ENCODE measurements at regions not wholly inside any gene's neighbourhood (a gene's known extent, or its start where the extent isn't known, plus 50 kb on each side); places are given as distances from the start of the nearest gene placed in this dataset.
"Not testable (repeated sequence)": the region's sequence is repeated elsewhere in the genome, so short reads cannot be mapped to it uniquely, and the experiment has no call there.

DNA sequence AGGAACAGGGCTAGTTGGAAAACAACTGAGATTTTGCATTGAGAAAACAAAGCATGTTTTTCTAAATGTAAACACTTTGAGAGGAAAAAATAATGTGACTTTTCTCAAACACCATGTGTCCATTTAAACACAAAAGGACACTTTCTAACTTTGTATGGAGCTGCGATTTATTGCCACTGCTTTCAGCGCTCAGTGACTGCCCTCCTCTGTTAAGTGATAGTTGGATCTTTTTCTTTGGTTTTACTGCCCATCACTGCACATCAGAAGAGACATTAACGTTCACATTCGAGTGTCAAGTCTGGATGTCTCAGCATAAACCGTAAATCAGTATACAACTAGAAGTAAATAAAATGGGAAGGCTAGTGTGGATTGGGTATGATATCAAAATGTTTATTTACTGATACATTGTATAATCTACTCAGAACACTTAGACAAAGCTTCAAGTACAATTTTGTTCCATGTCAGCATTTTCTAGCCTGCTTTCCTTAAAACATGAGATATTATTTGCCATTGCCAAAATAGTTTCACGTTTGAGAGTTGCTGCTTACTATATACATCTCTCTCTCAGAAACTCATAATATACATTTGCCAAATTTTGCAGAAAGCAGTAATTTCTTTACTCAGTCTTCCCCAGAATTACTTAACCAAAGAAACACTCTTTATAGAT is 237.6 kb downstream of the IKZF2 start:
- no peak for DNase-seq (ENCODE audit: low read depth)

DNA sequence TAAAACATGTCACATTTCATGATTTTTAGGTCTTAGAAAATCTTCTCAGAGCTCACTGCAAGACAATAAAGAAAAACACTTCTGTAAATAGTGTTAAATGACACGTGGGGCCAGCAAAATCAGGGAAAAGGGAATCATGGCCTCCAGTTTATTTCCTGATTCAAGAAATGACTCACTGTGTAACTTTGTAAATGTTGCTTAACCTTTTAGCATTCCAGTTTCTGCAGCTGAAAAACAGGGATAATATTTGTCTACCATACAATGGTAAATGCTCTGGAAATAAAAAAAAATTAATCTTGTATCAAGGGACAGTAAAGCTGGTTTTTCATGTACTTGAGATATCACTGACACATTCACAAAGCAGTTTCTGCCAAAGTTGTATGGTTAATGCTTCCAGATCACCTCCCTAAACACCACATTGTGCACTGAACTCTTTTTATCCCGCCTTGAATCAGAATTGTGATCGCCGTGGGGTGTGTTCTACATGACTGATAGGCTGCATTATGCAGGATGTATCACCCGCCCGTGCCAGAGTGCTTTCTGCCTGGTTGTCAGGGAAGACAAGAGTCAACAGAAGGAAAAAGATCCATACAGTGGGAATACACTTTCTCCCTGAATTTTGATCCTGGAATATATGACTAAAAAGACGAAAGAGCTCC is 238.8 kb downstream of the IKZF2 start:
- DNase-seq (ENCODE audit: low read depth), result peak; percentile 30

DNA sequence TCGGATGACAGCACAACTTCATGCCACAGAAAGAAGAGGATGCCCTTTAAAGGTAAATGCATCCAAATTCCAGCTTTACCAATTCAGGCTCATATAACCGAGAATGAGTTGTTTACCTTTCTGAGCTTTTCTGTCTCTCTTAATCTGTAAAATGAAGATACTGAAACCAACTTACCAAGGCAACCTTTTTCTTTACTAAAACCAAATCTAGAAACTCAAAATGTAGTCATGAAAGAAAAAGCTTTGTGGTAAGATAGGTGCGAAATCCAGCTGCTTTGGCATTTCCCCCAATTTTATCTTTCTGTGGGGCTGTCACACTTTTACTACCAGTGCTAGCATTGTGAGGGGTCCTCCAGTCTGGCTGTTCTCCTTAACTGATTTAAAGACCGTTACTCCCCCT is 240.4 kb downstream of the IKZF2 start:
- DNase-seq (ENCODE audit: low read depth), result no peak

DNA sequence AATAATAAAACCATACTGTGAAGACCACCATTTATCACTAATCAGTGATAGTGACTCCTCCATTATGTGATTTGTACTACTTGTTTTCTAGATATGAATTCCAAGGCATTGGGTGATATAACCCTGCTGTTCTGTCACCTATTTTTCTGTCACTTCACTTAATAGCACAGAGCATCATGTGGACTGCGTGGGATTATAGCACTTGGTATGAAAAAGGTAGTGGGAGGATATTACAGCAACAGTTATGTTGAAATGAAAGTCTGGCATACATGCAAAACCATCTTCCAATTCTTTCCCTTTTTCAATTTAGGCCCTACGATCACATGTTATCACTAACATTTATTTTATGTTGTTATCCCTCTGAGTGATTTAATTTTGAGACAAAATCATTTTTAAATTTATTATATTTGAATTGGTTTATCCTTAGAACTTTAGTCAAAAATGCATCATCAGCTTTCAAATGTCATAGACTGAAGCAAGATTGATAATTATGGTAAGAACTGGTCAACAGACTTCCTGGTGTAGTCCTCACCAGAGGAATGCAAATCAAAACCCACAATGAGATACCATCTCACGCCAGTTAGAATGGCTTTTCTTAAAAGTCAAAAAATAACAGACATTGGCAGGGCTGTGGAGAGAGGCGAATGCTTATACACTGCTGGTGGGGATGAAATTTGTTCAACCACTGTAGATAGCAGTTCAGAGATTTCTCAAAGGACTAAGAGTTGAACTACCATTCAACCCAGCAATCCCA is 242.6 kb downstream of the IKZF2 start:
- DNase-seq (ENCODE audit: low read depth), result no peak

DNA sequence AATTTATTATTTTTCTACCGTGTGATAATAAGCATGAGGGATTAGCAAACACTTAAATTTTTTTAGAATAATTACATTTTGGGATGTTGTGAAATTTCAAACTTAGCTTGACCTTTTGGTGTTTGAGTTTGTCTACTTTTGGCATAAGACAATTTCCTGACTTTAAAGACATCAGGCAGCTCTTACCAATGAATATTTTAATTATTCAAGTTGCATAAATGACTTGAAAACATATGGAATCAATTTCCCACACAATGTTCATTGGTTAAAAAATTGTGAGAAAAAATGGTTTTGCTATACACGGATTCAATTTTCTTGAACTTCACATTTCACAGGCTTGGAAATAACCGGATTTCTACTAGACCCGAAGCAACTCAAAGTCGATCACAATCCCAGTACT is 243.4 kb downstream of the IKZF2 start:
- no peak for DNase-seq (ENCODE audit: low read depth)

DNA sequence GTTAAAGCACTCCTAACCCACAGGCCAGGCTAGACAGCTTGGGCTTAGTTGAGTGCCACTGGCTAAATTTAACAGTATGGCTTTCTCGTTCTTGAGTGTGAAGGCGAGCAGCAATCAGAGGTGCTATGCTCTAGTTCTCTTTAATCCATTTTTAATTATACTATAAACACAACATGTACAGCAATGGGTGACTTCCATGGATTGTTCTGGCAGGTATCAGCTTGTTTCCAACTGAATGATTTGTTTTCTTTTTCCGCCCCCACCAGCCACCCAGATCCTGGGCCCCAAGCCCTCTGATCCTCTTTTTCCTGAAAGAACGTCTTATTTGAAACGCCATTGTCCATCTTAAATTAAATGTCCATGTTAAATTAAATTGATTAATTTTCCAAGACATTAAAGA is 244.8 kb downstream of the IKZF2 start:
- no peak for DNase-seq (ENCODE audit: low read depth)

DNA sequence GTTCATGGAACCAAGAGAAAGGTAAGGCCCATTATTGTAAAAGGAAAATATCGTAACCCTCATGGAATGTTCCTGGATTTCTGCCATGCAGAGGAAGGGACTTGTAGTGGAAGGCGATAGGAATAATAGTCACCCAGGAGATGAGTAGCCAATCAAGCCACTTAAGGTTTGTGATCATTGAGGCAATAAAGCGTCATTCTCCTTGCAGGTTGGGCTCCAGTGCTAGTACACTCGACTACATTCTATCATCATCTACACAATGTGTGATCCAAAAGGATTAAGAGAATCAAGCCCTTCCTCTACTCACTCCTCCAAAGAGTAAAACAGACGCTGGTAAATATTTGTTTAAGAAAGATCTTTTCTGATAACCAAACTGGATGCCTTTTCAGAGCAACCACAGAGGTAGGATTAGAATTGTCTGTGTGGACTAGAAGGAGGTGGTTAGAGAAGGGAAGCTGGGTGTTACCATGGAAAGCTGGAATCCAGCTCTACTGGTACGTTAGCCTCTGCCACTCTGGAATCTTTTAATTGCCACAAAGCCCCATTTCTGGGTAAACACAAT is 245.7 kb downstream of the IKZF2 start:
- DNase-seq (ENCODE audit: low read depth), result peak; percentile 36

DNA sequence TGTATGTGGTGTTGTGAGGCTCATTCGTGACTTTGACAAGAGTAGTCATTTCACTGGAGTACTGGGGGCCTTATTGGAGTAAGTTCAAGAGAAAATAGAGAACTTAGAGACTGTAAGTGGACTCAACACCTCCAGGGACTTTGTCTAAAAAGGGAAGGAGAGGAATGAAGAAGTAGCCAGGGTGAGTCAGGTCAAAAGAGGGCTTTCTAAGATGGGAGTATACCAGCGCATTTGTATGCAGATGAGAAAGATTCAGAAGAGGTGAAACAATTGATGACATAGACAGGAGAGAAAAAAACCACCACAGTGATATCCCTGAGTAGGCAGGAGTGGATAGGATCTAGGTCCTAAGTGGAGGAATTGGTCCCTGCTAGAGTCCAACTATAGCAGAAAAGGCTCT is 246.8 kb downstream of the IKZF2 start:
- DNase-seq (ENCODE audit: low read depth), result no peak

DNA sequence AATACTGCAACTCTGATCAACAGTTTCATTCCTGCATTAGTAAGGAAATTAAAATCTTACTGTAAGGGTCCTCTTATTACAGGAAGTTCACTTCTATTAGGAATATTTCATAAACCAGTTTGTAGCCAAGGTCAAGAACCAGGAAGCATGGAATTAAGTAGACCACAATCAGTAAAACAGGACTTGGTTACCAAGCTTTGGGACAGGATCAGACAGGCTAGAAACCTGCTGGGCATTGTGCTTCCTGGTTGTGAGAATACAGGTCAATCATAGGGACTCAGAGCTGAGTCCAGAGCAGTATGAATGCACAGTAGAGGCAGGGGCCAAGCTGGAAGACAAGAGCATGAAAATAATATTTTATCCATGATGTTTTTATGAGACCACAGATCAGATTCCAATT is 248.0 kb downstream of the IKZF2 start:
- DNase-seq (ENCODE audit: low read depth), result no peak

DNA sequence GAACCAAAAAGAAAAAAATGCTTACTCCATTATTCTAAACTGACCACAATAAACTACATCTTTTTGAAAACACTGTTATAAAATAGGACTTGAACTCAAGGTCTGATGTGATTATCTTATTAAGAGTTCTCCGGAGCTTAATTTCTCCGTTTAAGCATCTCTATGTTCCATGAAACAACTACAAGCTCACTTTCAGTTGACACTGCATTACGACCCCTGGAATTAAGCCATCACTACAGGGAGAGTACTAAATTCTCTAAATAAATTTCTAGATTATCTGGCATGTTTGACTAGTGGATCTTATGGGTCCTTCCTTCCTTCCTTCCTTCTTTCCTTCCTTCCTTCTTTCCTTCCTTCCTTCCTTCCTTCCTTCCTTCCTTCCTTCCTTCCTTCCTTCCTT is 249.0 kb downstream of the IKZF2 start:
- DNase-seq (ENCODE audit: low read depth), result no peak

DNA sequence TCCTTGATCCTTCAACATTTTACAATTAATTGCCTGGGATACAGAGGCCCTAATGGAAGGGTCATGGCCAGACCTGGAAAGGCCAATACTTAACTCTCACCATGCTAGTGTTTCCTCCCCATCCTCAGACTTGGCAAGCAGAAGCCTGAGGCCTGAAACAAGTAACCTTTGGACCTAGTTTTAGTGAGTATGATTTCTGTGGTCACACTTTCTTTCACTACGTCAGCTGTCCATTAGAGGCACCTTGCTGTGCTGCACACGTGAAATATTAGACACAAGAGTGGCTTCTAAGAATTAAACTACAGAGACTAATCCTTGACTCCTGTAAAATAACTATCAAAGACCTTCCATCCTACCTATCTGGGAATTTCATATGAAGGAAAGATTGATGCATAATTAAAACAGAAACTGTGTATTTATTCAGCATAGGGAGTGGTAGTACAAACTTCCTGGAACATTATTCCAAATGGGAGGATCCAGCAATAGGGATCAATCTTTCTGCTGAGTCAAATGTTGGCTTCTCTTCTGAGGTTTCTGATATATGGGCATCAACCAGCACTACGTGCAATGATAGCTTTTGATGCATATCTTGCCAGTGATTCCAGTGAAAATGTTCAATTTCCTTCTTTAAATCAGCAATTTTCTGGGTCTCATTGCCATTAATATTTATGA is 249.7 kb downstream of the IKZF2 start:
- DNase-seq (ENCODE audit: low read depth), result no peak

DNA sequence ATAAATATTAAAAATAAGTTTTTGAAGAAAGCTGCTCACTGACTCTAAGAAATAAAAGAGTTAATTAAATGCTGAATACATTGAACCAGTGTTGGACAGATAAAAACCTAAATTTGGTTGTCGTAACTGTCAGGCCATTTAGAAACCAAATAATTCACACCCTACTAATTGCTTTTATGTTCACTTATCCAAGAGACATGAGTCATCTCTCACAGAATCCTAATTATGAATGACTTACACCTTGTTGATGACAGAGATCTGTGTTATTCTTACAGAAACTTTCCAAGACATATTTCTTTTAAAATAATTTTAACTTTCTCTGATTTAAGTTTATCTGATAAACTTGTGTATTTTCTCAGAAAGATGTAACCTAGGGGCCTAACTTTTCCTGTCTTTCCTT is 250.7 kb downstream of the IKZF2 start:
- DNase-seq (ENCODE audit: low read depth), result no peak

DNA sequence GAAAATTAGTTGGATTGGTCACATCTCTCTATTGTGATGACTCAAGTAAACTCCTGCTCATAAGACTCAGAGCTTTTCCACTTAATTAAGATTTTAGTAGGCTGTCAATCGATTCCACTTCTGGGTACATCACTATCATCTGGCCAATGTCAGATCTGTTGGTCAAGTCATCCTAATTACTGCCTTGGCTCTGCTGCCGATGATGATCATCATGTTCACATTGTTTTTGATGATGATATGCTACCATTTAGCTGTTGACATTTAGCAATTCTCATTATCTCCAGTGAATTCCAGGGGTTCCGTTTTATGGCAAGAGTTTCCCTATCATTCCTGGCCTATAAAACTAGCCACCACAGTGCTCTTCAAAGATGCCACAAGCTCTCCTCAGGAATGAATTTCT is 253.4 kb downstream of the IKZF2 start:
- no peak for DNase-seq (ENCODE audit: low read depth)

DNA sequence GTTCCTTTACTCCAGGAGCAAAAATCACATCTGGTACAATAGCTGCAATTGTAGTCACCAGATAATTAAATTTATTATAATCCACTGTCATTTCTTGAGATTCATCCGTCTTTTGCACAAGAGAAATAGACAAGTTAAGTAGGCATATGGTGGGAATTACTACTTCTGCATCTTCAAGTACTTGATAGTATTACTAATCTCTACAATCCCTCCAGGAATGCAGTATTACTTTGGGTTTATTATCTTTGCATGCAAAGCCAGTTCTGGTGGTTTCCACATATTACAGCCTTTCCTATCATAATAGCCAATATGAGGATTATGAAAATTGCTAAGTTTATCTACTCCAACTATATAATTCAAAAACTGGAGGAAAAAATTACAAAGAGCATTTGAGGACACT is 254.1 kb downstream of the IKZF2 start:
- no peak for DNase-seq (ENCODE audit: low read depth)

DNA sequence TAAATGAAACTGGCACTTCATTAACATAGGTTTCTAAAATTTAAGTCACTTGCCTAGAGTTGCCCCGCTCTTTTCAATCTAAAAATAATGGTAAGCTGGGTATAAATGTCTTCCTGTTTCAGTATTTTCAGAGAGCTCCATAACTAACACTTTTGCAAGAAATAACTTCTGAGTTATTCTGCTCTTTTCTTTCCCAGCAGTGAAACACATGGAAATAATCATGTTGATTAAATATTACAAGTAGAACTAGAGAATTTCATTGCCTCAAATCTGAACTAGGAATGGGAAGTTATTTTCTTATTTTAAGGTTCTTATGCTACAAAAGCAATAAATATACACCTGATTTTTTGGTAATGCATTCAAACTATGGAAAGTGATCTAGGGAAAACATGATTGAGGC is 257.4 kb downstream of the IKZF2 start:
- no peak for DNase-seq (ENCODE audit: low read depth)

DNA sequence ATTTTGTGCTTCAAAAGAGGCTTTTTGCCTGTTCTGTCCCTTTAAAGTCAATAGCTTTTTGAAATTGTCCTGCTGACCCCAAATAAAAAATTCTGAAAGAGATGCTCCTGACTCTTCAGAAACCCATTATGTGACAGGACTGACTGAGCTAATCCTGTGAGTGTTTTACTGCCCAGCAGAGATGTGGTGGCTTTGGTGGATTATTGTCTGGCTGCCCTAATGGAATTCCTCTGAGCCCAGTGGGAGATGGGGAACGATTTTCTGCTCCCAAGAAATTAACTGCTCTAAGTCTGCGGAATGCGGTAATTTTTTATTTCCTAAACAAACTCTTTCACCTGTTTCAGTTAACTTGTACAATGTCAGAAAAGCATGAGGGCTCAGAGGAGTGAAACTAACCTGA is 258.2 kb downstream of the IKZF2 start:
- no peak for DNase-seq (ENCODE audit: low read depth)

DNA sequence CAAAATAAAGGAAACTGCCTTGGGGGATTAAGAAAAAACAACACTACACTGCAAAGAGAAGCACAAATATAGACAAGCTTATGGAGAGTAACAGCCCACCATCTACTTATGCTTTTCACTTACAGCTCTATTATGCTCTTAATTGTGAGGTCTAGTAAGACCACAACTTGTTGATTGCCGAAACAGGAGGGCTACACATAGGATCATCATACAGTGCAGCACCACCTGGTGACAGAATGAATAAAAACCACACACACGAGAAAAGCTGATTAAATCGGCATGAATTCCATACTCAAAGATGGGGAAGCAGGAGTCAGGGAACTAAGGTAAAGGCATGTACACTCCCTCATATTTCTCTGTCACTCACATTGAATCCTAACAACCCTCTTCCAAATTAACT is 259.2 kb downstream of the IKZF2 start:
- DNase-seq (ENCODE audit: low read depth), result peak; percentile 57

DNA sequence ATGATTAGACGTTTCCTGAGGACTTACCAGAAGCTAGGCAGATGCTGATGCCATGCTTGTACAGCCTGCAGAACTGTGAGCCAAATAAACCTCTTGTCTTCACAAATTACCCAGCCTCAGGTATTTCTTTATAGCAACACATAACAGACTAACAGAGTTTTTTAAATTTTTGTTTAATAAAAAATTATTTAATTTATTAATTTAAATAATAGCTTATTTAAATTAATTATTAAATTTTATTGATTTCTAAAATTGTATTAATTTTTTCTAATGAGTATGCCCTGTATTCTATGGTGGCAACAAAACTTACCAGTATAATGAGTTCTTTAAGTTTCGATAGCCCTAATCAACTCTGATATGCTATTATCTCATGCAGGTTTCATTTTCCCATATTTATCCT is 259.8 kb downstream of the IKZF2 start:
- no peak for DNase-seq (ENCODE audit: low read depth)

DNA sequence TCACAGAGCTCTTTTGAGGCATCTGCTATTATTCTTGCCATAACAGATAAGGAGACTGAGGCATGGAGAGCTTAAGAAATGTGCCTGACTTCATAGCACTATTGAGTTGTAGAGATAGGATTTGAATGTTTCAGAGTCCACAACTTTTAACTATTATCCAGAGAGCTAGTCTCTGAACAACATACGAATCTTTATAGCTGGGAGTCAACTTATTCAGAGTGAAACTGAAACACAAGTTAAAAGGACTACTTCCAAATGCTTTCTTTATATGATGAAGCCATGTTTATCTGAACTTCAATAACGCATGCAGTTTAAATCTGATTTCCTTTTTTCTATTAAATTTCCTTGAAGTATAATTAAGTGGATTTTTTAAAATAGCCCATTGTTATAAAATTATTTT is 268.8 kb downstream of the IKZF2 start:
- no peak for DNase-seq (ENCODE audit: low read depth)

DNA sequence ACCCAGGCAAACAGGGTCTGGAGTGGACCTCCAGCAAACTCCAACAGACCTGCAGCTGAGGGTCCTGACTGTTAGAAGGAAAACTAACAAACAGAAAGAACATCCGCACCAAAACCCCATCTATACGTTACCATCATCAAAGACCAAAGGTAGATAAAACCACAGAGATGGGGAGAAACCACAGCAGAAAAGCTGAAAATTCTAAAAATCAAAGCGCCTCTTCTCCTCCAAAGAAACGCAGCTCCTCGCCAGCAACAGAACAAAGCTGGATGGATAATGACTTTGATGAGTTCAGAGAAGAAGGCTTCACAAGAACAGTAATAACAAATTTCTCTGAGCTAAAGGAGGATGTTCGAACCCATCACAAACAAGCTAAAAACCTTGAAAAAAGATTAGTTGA is 274.9 kb downstream of the IKZF2 start:
- DNase-seq (ENCODE audit: low read depth), result not testable (repeated sequence)

DNA sequence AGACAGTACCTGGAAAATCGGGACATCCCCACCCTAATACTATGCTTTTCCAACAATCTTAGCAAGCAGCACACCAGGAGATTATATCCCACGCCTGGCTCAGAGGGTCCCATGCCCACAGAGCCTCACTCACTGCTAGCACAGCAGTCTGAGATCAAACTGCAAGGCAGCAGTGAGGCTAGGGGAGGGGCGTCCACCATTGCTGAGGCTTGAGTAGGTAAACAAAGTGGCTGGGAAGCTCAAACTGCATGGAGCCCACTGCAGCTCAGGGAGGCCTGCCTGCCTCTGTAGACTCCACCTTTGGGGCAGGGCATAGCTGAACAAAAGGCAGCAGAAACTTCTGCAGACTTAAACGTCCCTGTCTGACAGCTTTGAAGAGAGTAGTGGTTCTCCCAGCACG is 275.5 kb downstream of the IKZF2 start:
- not testable (repeated sequence) for DNase-seq (ENCODE audit: low read depth)

DNA sequence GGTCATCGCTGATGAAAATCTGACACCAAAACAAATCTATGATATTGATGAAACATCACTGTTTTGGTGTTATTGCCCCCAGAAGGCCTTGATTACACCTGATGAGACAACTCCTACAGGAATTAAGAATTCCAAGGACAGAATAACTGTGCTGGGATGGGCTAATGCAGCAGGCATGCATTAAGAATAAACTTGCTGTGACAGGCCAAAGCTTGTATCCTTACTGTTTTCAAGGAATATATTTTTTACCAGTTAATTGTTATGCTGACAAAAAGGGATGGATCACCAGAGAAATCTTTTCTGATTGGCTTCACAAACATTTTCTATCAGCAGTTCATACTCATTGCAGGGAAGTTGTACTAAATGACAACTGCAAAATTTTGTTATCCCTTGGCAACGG is 278.2 kb downstream of the IKZF2 start:
- no peak for DNase-seq (ENCODE audit: low read depth)

All from HT1080 (cell line).